Astrocyte of the cerebellum (primary cell): ENCODE measurements at regions not wholly inside any gene's neighbourhood (a gene's known extent, or its start where the extent isn't known, plus 50 kb on each side); places are given as distances from the start of the nearest gene placed in this dataset.

ENCODE experiments used
- DNase-seq: peaks from one replicate; pipeline ENCODE4 v3.0.0-alpha.2; 2011; ENCODE audit warnings: low read depth
- H3K4me3 ChIP-seq: 2 replicates; pipeline ENCODE4 v1.5.1; 2011; ENCODE audit warnings: mild to moderate bottlenecking, low read depth, low read length, moderate library complexity
- CTCF ChIP-seq: IDR thresholded peaks from 2 replicates; pipeline ENCODE4 v1.5.1; 2012; ENCODE audit warnings: low read length, low read depth, moderate library complexity, mild to moderate bottlenecking; ENCODE audit errors: missing control alignments
- in situ Hi-C: cut with HindIII; loops from 2 replicates; pipeline ENCODE4 v1.10.0; 2017; ENCODE audit warnings: low sequenced_read_pairs

GRCh38 chr17:68734187-68734900, 133.2 kb upstream of the FAM20A start:
- in situ Hi-C loops, result no loop called here
- DNase-seq, result no peak
- H3K4me3 ChIP-seq, result no peak overlapping the region
- no peak for TF ChIP-seq CTCF

GRCh38 chr17:68733241-68734176, 132.3 kb upstream of the FAM20A start:
- H3K4me3 ChIP-seq, result no peak overlapping the region
- no peak for DNase-seq
- TF ChIP-seq CTCF, result no peak
- in situ Hi-C loops, result no loop called here

DNA sequence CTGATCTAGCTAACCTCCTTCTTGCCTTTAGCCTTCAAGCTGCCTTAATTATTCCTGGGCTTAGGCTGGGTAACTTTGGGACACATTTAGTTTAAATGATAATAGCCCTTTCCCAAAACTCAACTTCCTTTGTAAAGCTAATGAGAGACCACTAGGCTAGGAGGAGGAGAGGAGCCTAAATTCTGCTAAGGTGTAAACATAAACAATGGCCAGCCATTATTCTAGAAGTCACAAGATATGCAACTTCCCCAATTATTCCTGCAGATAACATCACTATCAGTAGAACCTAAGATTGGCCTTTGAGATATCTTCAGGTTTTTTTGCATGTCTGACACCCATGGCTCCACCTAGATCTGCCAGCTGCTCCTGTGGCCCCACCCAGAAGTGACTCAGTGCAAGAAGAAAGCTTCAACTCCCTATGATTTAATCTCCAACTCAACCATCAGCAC, 131.2 kb upstream of the FAM20A start:
- DNase-seq, result no peak
- in situ Hi-C loops, result no loop called here
- H3K4me3 ChIP-seq, result no peak overlapping the region
- no peak for TF ChIP-seq CTCF

DNA sequence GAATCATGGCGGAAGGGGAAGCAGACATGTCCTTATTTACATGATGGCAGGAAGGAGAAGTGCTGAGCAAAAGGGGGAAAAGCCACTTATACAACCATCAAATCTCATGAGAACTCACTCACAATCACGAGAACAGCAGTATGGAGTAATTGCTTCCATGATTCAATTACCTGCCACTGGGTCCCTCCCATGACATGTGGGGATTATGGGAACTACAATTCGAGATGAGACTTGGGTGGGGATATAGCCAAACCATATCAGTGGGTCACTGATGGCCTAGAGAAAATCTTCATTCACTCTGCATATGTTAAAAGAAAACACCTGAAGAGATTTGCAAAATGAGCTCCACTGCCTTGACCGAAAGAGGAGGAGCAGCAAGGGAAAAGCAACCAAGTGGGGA, 130.3 kb upstream of the FAM20A start:
- no peak overlapping the region for H3K4me3 ChIP-seq
- no peak for TF ChIP-seq CTCF
- in situ Hi-C loops, result no loop called here
- no peak for DNase-seq

- in situ Hi-C loops, result no loop called here
- no peak for TF ChIP-seq CTCF
- DNase-seq, result no peak
- H3K4me3 ChIP-seq, result no peak overlapping the region
Measured at GRCh38 chr17:68719431-68719830, 118.3 kb upstream of the FAM20A start.

DNA sequence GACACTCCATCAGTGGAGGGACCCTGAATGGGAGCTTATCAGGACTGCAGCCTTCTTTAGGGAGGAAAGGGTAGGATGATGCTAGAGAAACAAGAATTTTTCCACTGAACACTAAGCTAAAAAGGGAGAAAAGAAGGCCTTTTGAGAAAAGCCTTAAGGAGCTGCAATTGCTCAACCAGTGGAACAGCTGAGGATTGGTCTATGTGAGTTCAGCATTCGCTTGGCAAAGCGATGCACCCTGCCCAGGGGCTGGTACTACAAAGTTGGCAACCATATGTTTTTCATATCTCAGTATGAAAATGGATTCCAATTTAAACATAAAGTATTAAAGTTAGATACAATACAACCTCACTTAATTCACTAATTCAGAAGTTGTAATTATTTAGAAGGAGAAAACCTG, 117.8 kb upstream of the FAM20A start:
- DNase-seq, result no peak
- in situ Hi-C loops, result no loop called here
- TF ChIP-seq CTCF, result no peak
- H3K4me3 ChIP-seq, result no peak overlapping the region
